Mesothelial cell of epicardium (in vitro differentiated cells): ENCODE measurements at regions not wholly inside any gene's neighbourhood (a gene's known extent, or its start where the extent isn't known, plus 50 kb on each side); places are given as distances from the start of the nearest gene placed in this dataset.
"Not testable (repeated sequence)": the region's sequence is repeated elsewhere in the genome, so short reads cannot be mapped to it uniquely, and the experiment has no call there.

ENCODE experiments used
- DNase-seq, 2 experiments: peaks; one replicate each; pipeline ENCODE4 v3.0.0; 2021; ENCODE audit warnings: low spot score in 2 of 2; ENCODE audit not compliant: unreplicated experiment in 2 of 2
- H3K27ac Mint-ChIP-seq: 2 replicates; pipeline ENCODE4 v1.8.0; 2021; ENCODE audit warnings: mixed read lengths
- H3K27me3 Mint-ChIP-seq: 2 replicates; pipeline ENCODE4 v1.8.0; 2021; ENCODE audit warnings: low read depth, mixed read lengths
- H3K36me3 Mint-ChIP-seq: 2 replicates; pipeline ENCODE4 v1.8.0; 2021; ENCODE audit warnings: mixed read lengths
- H3K4me1 Mint-ChIP-seq: 2 replicates; pipeline ENCODE4 v1.8.0; 2021; ENCODE audit warnings: mixed read lengths
- H3K4me3 Mint-ChIP-seq: 2 replicates; pipeline ENCODE4 v1.8.0; 2021; ENCODE audit warnings: mild to moderate bottlenecking, moderate library complexity, mixed read lengths
- H3K9me3 Mint-ChIP-seq: 2 replicates; pipeline ENCODE4 v1.8.0; 2021; ENCODE audit warnings: mixed read lengths
- TF ChIP-seq, protein P1 (sequence below): fragments of 200-600 bp; sonication (generic); IDR thresholded peaks from one replicate; pipeline ENCODE4 v1.5.0; 2021; ENCODE audit warnings: antibody characterized with exemption; ENCODE audit not compliant: unreplicated experiment

DNA sequence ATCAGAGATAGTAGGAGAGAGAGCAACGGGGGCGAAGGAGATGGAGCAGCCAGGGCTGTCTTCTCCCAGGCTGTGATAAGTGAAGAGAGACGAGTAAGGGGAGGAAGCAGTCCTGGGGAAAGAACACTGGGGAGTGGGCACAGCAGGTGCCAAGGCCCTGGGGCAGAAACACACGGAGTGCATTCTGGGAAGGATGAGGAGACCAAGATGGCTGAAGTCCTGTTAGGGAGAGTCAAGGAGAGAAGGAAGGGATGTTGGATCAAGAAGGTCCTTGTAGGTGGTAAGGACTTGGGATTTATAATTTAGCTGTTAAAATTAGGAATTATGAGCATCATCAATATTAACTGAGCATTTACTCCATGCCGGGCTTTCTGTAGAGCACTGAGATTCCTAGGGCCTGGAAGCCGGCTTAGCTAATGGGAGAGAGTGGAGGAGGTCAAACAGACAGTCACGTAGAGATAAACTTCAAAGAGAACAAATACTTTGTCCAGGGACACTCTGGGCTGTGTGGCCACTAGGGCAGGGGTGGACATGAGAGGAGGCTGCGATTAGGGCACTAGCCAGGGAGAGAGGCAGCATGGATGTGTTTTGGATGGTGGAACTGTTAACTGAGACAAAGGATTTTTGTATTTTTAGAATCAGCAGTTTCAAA lies 134.2 kb upstream of the PEG3 start:
- Mint-ChIP-seq H3K9me3 (peaks cover 52% of the 10 kb centered on the region), H3K4me3 (no peak overlapping the region), H3K27ac (no peak overlapping the region), H3K36me3 (peaks cover 7% of the 10 kb centered on the region), H3K4me1 (no peaks in the 10 kb centered on the region), H3K27me3 (no peaks in the 10 kb centered on the region)
- no peak for DNase-seq
- TF ChIP-seq, protein P1, sequence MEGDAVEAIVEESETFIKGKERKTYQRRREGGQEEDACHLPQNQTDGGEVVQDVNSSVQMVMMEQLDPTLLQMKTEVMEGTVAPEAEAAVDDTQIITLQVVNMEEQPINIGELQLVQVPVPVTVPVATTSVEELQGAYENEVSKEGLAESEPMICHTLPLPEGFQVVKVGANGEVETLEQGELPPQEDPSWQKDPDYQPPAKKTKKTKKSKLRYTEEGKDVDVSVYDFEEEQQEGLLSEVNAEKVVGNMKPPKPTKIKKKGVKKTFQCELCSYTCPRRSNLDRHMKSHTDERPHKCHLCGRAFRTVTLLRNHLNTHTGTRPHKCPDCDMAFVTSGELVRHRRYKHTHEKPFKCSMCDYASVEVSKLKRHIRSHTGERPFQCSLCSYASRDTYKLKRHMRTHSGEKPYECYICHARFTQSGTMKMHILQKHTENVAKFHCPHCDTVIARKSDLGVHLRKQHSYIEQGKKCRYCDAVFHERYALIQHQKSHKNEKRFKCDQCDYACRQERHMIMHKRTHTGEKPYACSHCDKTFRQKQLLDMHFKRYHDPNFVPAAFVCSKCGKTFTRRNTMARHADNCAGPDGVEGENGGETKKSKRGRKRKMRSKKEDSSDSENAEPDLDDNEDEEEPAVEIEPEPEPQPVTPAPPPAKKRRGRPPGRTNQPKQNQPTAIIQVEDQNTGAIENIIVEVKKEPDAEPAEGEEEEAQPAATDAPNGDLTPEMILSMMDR, result no peak

DNA sequence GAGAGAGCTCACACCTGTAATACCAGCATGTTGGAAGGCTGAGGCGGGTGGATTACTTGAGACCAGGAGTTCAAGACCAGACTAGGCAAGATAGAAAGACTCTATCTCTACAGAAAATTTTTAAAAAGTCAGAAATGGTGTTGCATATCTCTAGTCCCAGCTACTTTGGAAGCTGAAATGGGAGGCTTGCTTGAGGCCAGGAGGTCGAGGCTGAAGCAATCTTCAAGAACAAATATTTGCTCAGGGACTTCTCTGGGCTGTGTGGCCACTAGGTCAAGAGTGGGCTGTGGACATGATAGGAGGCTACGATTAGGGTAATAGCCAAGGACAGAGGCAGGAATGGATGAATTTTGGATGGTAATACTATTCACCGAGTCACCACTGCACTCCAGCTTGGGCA lies 135.8 kb upstream of the PEG3 start:
- no peak for DNase-seq
- Mint-ChIP-seq H3K27ac (no peak overlapping the region), H3K4me3 (no peak overlapping the region), H3K9me3 (peaks cover 45% of the 10 kb centered on the region), H3K4me1 (no peaks in the 10 kb centered on the region), H3K36me3 (peaks cover 7% of the 10 kb centered on the region), H3K27me3 (no peaks in the 10 kb centered on the region)
- TF ChIP-seq, protein P1, result no peak

DNA sequence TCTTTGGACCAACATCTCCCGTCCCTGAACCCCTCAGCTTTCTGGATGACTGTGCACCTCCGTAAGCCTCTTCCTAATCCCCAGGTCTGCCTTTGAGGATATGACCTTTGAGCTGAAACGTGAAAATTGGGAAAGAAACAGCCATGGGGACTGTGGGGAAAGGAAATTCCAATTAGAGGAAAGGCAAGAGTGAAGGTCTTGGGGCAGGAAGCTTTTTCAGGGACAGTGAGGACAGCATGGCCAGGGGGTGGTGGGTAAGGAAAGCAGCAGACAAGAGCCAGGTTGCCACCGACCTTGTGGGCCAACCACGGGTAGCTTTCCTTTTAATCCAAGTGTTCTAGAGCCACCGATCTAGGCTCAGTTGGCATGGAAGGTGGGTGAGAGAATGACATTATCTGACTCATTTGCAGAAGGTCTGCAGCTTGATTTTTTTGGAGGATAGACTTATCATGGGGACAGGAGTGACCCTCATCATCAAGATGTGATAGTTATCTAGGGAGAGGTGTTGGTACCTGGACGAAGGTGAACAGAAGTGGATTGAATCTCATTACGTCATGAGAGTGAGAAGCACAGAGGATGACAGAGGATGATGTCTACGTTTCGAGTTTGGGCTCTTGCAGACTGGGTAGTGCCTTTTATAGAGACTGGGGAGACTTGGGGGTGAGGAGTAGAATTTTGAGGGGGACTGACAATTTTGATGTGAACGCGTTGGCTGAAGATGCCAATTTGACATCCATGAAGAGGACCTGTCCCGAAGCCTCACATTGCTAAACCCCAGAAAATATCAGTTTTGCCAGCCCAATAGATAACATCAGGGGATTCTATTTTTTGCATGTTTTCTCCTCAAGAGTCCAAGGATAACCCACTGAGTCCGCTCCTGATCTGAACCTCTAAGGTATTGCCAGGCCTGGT lies 136.7 kb upstream of the PEG3 start:
- TF ChIP-seq, protein P1, result no peak
- Mint-ChIP-seq H3K36me3 (peaks cover 7% of the 10 kb centered on the region), H3K4me3 (no peak overlapping the region), H3K27ac (no peak overlapping the region), H3K27me3 (no peaks in the 10 kb centered on the region), H3K9me3 (peaks cover 50% of the 10 kb centered on the region), H3K4me1 (no peaks in the 10 kb centered on the region)
- no peak for DNase-seq

DNA sequence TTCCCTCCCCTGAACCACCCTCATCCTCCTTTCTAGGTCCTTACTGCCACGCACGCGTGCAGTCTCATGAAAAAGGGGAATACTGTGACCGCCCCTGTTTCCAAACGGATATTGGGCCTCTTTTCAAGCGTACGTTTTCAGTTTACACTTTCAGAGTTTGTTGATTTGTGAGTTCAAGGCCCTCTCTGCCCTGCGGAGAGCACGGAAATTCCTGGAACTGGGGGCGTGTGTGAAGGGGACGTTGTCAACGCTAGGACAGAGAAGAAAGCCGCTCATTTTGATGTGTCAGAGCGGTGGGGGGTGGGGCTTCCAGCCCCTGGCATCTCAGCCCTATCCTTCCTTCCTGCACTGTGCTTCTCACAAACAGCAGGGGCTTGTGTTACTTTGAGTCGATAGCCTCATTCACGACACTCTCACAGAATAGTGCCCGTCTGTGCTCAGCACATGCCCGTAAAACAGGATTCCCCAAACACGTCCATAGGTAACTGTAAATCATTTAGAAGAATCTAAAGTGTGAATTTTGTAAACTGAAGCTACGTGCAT lies 137.6 kb upstream of the PEG3 start:
- no peak overlapping the region for H3K27ac Mint-ChIP-seq
- H3K27me3 Mint-ChIP-seq, result no peaks in the 10 kb centered on the region
- DNase-seq, result no peak
- peaks cover 56% of the 10 kb centered on the region for H3K9me3 Mint-ChIP-seq
- no peak overlapping the region for H3K4me3 Mint-ChIP-seq
- H3K36me3 Mint-ChIP-seq, result peaks cover 7% of the 10 kb centered on the region
- no peaks in the 10 kb centered on the region for H3K4me1 Mint-ChIP-seq
- TF ChIP-seq, protein P1, result no peak

DNA sequence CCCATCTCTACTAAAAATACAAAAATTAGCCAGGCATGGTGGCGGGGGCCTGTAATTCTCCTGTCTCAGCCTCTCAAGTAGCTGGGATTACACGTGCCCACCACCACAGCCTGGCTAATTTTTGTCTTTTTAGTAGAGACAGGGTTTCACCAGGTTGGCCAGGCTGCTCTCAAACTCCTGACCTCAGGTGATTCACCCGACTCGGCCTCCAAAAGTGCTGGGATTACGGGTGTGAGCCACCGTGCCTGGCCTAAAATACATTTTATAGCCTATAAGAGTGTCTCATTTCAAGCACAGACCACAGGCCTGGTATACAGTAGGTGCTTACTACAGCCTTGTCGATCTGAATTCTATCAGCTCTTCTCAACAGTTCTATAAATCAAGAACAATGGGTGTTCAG lies 139.5 kb upstream of the USP29 start:
- peaks cover 56% of the 10 kb centered on the region for H3K9me3 Mint-ChIP-seq
- not testable (repeated sequence) for H3K4me1 Mint-ChIP-seq, H3K27me3 Mint-ChIP-seq, H3K27ac Mint-ChIP-seq, H3K36me3 Mint-ChIP-seq, DNase-seq, H3K4me3 Mint-ChIP-seq

DNA sequence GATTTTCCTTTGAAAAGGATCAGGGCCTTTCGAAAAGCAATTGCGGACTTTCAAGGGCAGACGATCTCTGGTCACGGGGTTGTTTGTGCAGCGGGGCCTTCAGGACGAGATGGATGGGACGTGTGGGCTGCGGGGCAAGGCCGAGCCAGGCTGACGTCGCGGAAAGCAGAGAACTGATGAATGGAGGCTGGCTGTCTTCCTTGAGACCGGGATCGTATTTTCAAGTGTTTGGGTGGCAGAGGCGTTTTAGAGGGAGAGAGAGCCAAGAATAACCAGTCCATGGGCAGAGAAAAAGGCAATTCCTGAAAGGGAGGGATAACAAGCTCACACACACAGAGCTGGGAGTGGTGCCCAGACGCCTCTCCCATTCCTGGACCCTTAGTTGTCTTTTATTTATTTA lies 138.9 kb upstream of the USP29 start:
- no peak overlapping the region for H3K4me3 Mint-ChIP-seq
- no peak for DNase-seq
- no peaks in the 10 kb centered on the region for H3K27me3 Mint-ChIP-seq
- peaks cover 60% of the 10 kb centered on the region for H3K9me3 Mint-ChIP-seq
- H3K4me1 Mint-ChIP-seq, result no peaks in the 10 kb centered on the region
- TF ChIP-seq, protein P1, result no peak
- H3K27ac Mint-ChIP-seq, result no peak overlapping the region
- peaks cover 2% of the 10 kb centered on the region for H3K36me3 Mint-ChIP-seq

DNA sequence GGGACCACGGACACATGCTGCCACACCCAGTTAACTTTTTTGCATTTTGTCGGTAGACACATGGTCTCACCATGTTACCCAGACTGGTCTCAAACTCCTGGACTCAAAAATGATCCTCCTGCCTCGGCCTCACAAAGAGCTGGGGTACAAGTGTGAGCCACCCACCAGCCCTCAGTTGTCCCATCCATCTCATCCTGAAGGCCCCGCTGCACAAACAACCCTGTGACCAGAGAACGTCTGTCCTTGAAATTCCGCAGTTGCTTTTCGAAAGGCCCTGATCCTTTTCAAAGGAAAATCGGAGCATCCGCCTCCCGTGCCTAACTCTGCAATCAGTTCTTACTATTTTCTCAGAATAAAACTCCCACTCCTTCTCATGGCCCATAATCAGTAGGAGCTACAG lies 138.3 kb upstream of the USP29 start:
- not testable (repeated sequence) for H3K27ac Mint-ChIP-seq, DNase-seq, H3K4me1 Mint-ChIP-seq, H3K36me3 Mint-ChIP-seq, H3K27me3 Mint-ChIP-seq, H3K4me3 Mint-ChIP-seq
- peaks cover 64% of the 10 kb centered on the region for H3K9me3 Mint-ChIP-seq
